SH-SY5Y (cell line): ENCODE measurements at regions not wholly inside any gene's neighbourhood (a gene's known extent, or its start where the extent isn't known, plus 50 kb on each side); places are given as distances from the start of the nearest gene placed in this dataset.

Experiments used
- GATA2 ChIP-seq: IDR thresholded peaks from 2 replicates; pipeline ENCODE4 v1.6.1; 2011; ENCODE audit warnings: mild to moderate bottlenecking, low read depth, low read length
- GATA3 ChIP-seq: IDR thresholded peaks from 2 replicates; pipeline ENCODE4 v1.6.1; 2011; ENCODE audit warnings: low read depth, mild to moderate bottlenecking, low read length, moderate library complexity

- TF ChIP-seq GATA3: no peak
- no peak for TF ChIP-seq GATA2
Measured at GRCh38 chr21:16069178-16070112, 339.7 kb downstream of the USP25 start.
